DMS53 (cell line): ENCODE measurements at regions not wholly inside any gene's neighbourhood (a gene's known extent, or its start where the extent isn't known, plus 50 kb on each side); places are given as distances from the start of the nearest gene placed in this dataset.

Experiments
- DNase-seq: peaks from one replicate; lab custom pipeline; 2025; lab: John Stamatoyannopoulos, UW

DNA sequence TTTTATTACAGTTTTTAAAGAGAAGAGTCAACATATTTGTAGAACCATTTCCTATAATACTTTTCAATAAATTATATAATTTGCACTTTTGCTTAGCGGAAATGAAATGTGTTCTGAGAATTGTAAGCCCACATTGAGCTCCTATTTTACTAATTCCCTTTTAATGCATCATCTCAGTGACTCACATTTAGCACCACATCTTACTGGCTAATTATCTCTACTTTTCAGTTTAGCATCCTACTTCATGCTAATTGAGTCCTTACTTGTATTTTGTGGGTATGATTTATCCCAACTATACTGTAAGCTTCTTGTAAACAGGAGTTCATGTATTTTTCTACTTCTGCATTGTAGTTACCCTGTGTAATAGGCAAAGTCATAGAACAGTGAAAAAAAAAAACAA, 67.5 kb downstream of the TMX1 start:
- DNase-seq = no peak

DNA sequence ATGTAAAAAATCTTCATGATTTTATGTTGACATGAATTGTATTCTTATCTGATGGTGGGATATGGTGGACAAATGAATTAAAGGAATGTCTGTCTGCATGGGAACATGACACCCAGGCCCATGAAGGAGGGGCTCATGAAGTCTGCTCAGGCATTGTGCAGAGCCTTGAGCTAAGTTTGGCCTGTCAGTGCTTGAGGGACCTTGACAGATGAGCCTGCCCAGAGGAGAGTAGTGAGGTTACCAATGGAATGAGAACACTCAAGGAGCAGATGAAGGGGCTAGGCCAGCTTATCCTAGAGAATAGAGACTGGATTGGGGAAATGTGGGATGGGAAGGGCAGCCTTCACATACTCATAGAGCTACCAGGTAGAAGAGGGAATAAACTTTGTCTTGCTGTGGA, 68.8 kb downstream of the TMX1 start:
- no peak for DNase-seq

DNA sequence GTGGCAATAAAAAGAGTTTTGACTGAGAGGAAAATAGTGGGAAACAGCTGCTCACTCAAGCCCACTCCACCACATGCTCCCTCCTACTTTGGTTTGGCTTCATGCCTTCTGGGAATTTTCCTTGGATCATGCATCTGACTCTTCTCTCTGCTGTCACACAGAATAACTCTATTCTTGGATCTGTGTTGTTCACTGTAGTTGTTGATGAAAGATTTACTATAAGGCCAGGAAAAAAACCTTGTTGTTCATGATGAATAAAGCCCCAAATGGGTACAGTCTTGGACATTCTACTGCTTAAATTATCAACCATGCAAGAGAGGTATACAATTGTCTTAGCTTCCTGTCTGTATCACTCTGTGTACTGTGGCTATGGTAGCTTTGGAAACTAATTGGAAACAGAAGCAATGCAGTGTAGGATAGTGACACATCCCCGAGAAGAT, 70.5 kb downstream of the TMX1 start:
- no peak for DNase-seq

DNA sequence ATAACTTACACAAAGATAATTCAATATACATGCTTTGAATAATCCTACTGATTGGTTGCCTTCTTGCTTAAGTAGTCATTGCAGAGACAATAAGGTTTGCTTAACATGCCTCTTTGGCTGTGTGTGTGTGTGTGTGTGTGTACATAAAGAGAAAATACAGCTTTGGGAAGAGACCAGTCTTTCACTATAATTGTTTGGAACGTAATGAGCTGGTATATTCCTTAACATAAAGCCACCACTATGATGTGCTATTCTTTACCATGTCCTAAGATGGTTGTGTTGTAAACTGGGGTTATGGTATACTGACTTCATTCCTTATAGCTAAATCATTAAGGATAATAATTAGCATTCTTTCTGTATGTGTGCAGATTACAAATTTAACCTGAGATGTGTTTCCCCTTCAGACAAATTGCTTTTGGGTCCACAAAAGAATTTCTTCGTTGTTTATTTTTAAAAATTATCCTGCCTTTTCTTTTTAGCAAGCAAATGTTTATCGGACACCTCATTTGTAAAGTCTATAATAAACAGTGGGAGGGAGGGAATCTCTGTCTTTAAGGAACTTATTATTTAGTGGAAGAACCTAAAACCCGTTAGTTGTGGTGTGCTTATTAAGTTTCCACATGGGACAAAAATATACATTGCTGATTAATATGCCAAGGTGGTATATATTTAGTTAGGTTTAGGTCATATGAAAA, 74.4 kb downstream of the TMX1 start:
- DNase-seq = no peak

DNA sequence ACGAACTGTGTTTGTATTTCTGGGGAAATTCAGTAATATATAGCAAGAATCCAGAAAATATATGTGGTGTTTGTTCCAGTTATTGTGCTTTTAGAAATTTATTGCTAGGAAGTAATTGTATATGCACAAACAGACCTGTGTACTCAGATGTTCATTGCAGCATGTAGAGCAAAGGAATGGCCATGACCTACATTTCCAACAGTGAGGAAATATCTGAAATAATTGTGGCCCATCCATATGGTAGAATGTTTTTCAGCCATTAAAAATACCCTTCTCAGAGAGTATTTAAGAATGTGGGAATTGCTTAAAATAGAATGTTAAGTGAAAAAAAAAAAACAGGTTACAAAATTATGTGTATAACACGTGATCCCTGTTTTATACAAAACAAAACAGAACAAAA, 77.3 kb downstream of the TMX1 start:
- no peak for DNase-seq

DNA sequence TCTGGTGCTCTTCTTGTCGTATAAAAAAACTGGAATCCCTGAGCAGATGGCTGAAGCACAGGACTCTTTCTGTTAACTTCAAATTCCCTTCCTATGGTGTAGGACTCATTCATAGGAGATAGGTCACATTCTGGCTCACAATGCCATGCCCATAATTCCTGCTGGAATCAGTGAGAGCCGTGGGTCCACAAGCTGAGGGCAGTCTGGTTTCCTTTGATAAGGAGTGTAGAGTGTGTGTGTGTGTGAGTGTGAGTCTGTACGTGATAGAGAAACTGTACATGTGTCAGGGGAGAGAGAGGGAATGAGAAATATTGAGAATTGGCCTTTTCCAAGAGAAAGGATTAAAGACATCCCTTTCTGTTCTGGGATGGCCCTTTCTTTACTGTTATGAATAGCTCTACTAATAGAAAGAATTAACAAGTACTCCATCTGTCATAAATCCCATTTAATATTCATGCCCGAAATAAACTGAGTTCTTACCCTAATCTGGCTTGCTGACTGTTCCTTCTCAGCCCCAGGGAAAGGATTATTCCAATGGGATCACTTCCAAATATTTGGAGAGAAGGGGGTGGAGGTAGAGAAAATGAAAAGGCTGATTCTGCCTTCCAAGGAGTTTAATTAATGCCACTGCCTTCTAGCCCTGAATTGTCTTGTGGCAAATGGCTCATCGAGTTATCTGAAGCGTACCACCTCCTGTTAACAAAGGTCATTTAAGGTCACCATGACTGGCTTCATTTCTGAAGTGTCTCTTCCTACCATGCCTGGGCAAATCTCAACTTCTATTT, 79.0 kb downstream of the TMX1 start:
- DNase-seq = no peak

DNA sequence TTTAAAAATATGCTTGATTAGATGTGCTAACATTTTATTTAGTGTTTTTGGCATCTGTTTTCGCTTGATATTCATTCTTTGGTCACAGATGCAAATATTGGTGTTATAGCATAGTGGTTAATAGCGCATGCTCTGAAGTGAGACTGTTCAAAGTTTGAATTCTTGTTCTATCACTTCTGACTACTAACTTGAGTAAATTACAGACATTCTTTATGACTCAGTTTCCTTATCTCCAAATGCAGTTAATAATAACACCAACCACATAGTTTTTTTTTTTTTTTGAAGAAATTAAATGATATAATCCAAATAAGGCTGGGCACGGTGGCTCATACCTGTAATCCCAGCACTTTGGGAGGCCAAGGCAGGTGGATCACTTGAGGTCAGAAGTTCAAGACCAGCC, 81.0 kb downstream of the TMX1 start:
- no peak for DNase-seq

DNA sequence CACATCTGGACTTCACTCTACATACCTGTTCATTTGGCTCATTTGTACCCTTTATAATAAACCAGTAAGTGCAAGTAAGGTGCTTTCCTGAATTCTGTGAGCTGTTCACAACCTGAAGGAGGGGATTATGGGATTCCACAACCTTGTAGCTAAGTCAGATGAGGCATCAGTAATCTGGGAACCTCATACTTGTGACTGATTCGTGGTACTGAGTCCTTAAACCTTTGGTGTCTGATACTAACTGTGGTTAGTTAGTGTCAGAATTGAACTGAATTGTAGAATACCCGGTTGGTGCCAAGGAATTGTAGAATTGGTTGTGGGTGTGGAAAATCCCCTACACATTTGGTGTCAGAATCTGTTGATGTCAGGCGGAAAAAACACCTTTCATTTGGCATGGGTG, 83.4 kb downstream of the TMX1 start:
- no peak for DNase-seq

DNA sequence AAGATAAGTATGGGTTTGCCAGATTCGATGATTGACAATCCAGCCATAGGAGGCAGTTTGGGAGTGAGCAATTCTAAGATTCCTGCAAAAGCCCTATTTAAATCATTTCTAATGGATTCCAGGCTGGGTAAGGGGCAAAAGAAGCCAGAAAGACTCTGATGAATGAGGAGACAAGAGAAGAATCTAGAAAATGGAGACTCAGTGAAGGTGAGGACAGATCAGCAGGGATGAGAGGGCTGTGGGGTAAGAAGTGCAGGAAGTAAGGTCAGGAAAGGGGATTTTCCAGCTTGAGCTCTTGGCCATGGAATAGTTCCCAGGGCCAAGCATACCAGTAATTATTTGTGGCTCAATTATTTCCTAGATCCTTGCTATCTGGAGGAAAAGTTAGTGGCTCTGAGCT, 87.3 kb downstream of the TMX1 start:
- DNase-seq = peak; percentile 1

DNA sequence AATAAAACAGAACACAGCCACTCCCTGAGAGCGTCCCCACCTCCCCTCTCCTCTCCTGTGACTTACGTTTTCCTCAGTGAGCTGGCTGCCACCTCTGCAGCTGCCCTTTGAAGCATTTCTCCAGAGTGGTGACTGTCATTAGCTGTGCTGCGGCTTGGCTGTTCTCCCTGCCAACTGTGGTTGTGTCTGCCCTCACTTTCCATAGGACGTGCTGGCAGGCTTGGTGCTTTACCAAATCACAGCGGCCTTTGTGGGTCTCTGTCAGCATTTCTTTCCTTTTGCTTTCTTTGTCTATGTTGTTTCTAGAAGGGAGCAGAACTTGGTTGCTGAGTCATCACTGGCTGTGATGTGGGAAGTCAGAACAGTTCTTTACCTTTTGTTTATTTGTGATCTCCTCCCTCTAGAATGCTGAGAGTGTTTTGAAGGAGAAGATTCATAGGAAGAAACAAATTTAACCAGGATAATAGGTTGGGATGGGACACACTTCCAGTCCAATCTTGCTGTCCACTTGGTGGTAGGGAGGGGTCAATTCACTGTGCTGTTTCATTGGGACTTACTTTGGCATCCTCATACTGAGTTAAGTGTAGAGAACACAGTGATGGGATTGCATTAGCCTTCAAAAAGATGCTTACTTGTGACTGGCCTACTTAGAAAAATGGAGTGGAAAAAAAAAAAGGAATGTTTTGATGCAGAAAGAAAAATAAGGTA, 88.2 kb downstream of the TMX1 start:
- no peak for DNase-seq

DNA sequence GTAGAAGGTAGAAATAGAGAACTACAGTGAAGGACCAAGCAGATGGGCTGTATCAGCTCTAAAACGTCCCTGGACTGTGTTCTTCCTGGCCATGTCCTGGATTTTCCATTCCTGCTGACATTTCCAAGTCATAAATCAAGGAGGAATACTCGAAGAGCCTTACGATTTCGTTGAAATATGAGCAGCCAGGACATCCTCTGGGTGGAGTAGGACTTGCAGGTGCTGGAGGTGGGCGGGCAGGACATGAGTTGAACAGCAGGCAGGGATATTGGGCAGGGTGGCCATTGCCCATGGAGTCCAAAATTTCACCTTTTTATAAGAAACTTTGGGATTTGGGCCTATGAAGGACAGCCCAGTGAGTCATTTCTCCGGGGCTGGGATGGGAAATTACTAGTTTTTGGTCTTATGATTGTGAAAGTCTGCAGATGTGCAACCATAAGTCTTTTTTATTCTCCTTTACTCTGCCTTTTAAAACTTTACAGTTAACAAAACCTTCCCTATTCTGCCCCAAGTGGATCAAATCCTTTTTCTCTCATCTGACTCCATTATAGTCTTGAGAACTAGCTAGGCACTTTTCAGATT, 88.8 kb downstream of the TMX1 start:
- DNase-seq = no peak

DNA sequence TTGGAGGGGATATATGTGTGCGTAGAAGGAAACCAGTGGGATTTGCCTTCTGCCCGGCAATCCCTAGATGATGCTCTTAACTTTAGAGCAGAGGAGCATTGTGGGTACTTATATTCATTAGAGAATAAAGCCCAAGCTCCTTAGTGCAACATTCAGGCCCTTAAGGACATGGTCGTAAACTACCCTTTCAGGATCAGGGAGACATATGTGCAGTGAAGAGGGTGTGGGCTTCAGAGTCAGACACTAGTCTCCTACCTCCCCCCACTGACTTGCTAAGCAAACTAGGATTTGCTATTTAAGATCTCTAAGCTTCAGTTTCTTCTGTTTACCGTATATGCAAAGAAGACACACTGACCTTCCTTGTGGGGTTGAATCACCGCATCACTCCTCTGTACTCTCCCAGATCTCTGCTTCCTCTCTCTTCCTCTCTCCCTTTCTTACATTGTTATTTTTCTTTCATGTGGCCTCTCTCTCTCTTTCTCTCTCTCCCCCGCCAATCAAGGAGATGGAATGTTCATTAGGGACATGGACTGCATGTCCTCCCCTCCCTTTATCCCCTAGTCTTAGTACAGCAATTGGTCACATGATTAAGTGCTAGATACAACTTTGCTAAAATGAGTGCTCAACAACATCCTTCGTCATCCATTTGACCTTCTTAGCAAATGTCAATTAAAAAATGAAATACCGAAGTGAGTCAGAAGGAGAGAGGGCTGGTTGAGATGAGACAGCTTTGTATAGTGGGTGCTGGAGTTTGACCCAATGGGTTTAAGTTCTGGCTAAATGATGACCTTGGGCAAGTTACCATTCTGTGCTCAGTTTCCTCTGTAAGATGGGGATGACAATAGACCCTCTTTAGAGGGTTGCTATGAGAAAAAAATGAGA, 91.7 kb downstream of the TMX1 start:
- no peak for DNase-seq

DNA sequence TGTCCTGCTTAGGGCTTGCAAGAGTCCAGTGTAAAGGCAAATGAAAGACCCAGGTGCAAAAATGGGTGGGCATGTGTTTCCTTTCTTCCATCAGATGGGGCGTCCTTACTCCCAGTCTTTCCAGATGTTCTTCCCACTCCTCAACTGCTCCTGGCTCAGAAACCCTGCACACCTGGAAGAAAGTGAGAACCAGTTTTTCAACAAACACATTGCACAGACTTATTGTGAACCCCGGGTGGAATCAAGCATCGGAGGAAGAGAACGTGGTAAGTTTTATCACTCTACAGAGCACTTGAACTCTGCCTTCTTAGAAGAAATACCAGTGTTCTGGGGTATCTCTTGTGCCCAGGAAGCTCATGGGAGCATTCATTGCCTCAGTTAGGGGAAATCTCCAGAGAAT, 93.3 kb downstream of the TMX1 start:
- no peak for DNase-seq

DNA sequence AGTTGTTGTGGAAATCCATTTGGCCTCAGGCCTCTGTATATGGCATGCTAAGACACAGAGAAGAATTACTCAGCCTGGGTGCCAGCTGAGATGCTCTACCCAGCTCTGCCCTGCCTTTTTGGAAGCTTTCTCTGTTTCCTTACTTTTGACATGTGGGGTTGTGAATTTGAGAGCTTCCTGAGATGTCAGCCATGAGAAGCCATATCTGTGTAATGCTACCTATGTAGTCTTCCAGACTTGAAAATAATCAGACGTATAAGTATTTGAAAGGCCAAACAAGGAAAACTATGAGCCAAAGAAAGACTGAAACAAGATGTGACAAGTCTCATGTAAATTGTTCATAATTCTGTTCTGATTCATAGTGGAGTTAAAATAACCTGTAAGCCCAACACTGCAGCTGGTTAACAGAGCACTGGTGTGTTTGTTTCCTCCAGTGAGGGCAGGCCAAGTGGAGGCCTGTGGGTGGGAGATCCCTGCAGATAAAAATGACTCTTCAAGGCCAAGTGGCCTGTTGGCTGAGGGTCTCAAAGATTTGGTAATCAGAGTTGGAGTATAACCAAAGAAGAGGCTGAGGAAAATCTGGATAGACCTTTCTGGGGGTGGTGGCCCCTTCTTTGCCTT, 94.0 kb downstream of the TMX1 start:
- DNase-seq = no peak

DNA sequence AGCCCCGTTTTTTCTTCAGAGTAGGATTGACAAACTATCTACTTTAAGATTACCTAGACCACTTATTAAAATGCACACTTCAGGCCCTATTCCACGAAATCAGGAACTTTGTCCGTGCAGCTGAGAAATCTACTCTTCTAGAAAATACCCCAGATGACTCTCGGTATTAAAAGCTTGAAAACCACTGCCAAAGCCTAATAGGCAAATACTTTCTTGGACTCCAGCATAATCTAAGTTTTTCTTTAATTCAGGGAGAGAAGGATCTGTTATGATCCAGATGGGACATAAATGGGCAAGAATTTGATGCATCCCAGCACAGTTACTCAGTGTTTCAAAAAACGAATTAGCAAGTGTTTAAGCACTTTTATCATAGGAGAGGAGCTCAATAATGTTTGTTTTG, 94.5 kb downstream of the TMX1 start:
- DNase-seq = no peak

DNA sequence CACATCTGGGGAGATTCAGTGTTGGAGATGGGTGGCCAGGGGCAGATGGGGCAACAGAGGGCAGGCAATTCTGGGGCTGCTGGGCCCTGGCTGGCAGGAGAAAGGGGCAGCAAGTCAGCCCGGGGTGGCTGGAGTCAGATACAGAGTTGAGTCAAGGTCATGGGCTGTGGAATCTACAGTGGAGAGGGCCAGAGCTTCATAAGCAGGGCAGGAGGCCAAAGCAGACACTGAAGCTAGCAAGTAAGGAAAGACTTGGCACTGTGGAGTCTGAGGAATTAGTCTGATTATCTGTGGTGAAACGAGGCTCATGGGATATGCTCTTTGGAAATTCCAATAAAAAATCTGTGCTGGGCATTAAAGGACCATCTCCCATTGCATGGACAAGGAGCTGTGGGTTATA, 95.5 kb downstream of the TMX1 start:
- DNase-seq = no peak

DNA sequence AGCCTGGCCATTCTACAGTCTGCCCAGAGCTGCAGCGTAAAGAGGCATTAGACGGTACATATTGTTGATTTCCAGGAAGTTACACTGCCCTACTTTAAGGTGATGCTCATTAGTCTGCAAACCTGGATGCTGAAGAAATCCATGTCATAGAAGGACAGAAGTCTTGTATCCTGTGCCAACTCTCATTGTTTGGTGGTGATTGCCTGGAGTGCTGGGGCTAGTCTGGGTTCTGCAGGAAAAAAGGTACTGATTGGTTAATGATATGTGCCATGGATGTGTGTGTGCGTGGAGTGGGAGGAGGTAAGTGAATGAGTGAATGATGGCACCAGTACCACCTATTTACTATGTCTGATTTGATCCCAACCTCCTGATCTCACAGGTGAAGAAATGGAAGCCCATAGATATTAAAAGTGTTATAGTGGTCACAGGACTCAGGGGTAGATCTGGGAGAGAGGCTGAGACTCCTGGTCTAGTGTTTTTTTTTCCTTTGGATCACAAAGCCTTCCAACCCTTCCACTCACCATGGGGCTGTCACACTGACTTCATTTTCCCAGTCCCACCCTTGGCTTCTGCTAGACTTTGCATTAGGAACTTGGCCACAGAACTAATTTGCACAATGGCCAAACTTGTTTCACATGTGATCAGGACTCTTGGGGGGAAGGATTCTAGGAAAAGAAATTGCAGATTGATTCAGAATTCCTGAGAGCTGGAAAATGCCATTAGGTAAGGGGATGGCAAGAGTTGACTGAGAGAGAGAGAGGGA, 96.1 kb downstream of the TMX1 start:
- no peak for DNase-seq

DNA sequence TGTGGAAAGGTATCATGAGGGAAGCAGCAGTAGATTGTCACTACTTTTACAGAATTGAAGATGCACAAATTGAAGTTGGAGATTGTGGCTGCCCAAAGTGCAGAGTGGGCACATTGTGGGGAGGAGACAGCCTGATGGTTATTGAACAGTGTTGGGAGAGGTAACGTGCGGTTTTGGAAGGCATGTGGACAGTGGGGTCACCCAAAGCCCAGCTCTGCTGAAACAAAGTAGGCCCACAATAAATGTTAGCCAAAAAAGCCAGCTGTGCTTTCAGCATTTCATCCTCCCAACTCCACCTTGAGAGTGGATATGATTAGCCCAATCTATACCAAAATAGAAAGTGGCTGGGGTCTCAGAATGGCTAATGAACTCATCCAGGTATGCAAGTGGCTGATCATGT, 96.7 kb downstream of the TMX1 start:
- DNase-seq = no peak

DNA sequence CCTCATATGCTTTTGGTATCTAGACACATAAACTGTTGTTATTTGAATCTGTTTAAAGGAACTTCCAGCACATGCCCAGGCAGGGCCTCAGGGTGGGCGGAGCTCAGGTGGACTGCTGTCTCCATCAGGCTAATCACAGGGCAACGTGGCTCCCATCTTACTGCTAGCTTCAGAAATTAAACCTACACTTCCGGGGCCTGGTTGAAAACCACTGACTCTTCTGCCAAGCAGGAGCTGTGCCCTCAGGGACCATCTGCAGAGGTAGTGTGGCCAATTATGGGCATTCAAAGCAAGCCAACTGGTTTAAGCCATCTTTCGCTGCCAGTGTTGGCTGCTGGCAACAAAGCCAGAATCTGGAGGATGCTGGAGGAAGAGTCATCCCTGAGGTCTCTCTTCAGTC, 97.5 kb downstream of the TMX1 start:
- DNase-seq = no peak

DNA sequence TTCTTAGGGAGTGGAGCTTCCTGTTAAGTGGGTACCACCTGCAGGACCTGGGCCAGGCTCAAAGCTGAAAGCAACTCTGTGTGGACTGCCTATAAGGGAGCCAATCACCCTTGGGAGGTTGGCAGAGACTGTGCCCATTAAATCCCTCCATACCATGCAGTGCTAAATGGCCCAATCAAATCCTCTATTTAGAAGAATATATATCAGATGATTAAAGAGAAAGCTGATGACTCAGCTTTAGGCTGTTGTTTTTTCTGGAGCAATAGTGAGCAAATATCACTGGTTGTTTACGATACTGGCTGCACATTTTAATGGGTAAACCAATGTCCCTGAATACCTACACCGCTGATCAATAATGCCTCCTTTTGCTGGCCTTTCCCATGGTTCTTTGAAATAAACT, 101.3 kb downstream of the TMX1 start:
- peak; percentile 16 for DNase-seq

DNA sequence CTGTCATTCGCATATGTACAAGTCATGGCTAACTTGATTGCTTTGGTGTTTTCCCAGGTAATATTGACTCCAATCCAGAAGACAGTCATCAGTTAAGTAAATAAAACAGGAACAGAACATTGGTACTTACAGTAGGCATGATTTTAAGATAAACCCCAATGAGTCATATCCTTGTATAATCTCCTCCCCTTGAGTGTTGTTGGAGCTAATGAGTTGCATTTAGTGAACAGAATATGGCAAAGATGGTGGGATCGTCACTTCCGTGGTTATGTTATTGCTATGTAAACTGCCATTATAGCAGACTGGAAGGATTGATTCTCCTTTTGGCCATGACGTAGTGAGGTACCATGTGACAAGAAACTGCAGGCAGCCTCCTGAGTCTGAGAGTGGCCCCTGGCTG, 102.2 kb downstream of the TMX1 start:
- peak; percentile 79 for DNase-seq
